Ovary (tissue), 3 donors: ENCODE measurements at regions not wholly inside any gene's neighbourhood (a gene's known extent, or its start where the extent isn't known, plus 50 kb on each side); places are given as distances from the start of the nearest gene placed in this dataset.

Experiments
- CTCF ChIP-seq, 3 donors: fragments of 450-650 bp in 2 of 3; fragments of 200-600 bp in 1 of 3; IDR thresholded peaks; one replicate each; pipeline versions ENCODE4 v1.5.1 to v1.8.0; 2016 to 2022; ENCODE audit warnings: antibody characterized with exemption in 3 of 3, mild to moderate bottlenecking in 1 of 3
- POLR2A ChIP-seq: fragments of 450-650 bp; IDR thresholded peaks from one replicate; pipeline ENCODE4 v1.6.1; 2017; ENCODE audit warnings: antibody characterized with exemption, mild to moderate bottlenecking, moderate library complexity
- donor health status: DM: no; HTN: no; CAD: no.

- TF ChIP-seq CTCF (IDR thresholded peaks at IDR 0.05) (no peak), POLR2A (no peak)
Measured at GRCh38 chr16:64440421-64440831, 681.4 kb downstream of the CDH11 start.
